ENCODE measurements at regions not wholly inside any gene's neighbourhood (a gene's known extent, or its start where the extent isn't known, plus 50 kb on each side); places are given as distances from the start of the nearest gene placed in this dataset.

DNA sequence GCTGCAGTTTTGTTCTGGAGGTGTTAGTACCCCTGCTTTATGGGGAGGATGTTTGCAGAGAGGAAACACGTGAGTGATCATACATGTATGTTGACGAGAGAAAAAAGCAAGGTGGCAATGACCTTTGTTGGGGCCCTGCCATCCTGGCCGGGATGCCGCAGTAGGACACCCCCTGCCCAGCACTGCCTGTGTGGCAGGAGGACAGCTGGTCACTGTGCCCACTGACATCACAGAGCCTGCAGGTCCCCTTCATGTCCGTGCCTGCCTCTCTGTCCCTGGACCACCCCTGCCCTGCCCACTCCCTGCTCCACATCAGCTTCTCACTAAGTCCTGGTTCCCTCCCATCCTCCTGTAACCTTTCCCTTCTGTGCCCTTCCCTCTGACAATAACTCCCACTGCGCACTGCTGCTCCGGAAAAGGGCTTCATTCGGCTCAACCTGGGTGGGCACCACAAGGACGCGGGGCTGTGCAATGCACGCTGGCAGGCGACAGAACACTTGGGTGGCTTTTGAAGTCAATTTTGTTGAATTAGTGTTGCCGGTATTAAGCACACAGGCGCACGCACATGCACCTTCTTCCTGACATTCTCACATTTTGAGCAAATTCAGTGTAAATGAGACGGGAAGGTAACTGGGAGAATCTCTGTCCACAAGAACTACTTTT, 51.5 kb upstream of the TWIST2 start:
- Histone ChIP-seq H3K4me1 (ENCODE audit: low read length) (no peaks in the 10 kb centered on the region), H3K9ac (ENCODE audit: low read length) (no peak overlapping the region), H3K27me3 (ENCODE audit: low read depth, low read length) (no peaks in the 10 kb centered on the region), H3K4me3 (ENCODE audit: low read length) (no peak overlapping the region), H3K9me3 (ENCODE audit: insufficient read depth, low read length) (no peaks in the 10 kb centered on the region), H3K79me2 (ENCODE audit: low read length) (no peaks in the 10 kb centered on the region), H3K36me3 (replicated peaks; ENCODE audit: low read depth, low read length) (no peaks in the 10 kb centered on the region), H4K20me1 (ENCODE audit: insufficient read depth, low read length) (no peaks in the 10 kb centered on the region), H3K4me2 (ENCODE audit: low read length) (no peak overlapping the region), H3K27ac (ENCODE audit: low read length) (no peak overlapping the region), H2AFZ (ENCODE audit: low read depth, low read length) (no peak overlapping the region)
- no peak for TF ChIP-seq EZH2phosphoT487 (IDR thresholded peaks at IDR 0.05; ENCODE audit: low read depth)
- TF ChIP-seq, protein P1, sequence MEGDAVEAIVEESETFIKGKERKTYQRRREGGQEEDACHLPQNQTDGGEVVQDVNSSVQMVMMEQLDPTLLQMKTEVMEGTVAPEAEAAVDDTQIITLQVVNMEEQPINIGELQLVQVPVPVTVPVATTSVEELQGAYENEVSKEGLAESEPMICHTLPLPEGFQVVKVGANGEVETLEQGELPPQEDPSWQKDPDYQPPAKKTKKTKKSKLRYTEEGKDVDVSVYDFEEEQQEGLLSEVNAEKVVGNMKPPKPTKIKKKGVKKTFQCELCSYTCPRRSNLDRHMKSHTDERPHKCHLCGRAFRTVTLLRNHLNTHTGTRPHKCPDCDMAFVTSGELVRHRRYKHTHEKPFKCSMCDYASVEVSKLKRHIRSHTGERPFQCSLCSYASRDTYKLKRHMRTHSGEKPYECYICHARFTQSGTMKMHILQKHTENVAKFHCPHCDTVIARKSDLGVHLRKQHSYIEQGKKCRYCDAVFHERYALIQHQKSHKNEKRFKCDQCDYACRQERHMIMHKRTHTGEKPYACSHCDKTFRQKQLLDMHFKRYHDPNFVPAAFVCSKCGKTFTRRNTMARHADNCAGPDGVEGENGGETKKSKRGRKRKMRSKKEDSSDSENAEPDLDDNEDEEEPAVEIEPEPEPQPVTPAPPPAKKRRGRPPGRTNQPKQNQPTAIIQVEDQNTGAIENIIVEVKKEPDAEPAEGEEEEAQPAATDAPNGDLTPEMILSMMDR (IDR thresholded peaks at IDR 0.05; ENCODE audit: low read depth, low read length) = no peak

DNA sequence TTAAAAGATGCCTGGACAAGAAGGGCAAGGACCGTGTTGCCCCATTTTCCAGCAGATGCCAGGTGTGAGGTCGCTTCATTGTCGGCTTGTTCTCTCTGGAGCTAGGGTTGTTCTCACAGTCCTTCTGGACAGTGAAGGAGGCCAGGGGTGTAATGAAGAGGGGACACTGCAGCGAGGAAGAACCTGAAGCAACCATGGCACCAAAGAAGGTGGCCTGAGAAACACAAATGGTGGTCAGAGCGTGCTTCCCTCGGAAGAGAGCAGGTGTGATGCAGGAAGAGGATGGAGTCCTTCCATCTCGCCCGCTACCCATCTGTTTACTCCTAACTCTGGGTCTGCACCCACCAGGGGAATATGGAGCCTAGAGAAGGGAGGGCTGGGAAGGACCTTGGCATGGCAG, 50.3 kb upstream of the TWIST2 start:
- no peak overlapping the region for H2AFZ ChIP-seq (ENCODE audit: low read depth, low read length)
- no peak overlapping the region for H3K9ac ChIP-seq (ENCODE audit: low read length)
- no peak overlapping the region for H3K4me3 ChIP-seq (ENCODE audit: low read length)
- H3K4me2 ChIP-seq (ENCODE audit: low read length) = no peak overlapping the region
- H3K36me3 ChIP-seq (replicated peaks; ENCODE audit: low read depth, low read length) = no peaks in the 10 kb centered on the region
- no peaks in the 10 kb centered on the region for H3K27me3 ChIP-seq (ENCODE audit: low read depth, low read length)
- no peak overlapping the region for H3K27ac ChIP-seq (ENCODE audit: low read length)
- no peaks in the 10 kb centered on the region for H3K79me2 ChIP-seq (ENCODE audit: low read length)
- H3K9me3 ChIP-seq (ENCODE audit: insufficient read depth, low read length) = no peaks in the 10 kb centered on the region
- TF ChIP-seq, protein P1 (IDR thresholded peaks at IDR 0.05; ENCODE audit: low read depth, low read length) = no peak
- no peak for TF ChIP-seq EZH2phosphoT487 (IDR thresholded peaks at IDR 0.05; ENCODE audit: low read depth)
- no peaks in the 10 kb centered on the region for H4K20me1 ChIP-seq (ENCODE audit: insufficient read depth, low read length)
- H3K4me1 ChIP-seq (ENCODE audit: low read length) = no peaks in the 10 kb centered on the region
